Endothelial cell of umbilical vein (primary cell): ENCODE measurements at regions not wholly inside any gene's neighbourhood (a gene's known extent, or its start where the extent isn't known, plus 50 kb on each side); places are given as distances from the start of the nearest gene placed in this dataset.

Experiments
- BruUV-seq: library from RNA; stranded (reverse); fragments of 400-500 nt; replicated peaks from 2 replicates; lab custom pipeline; 2021; lab: Mats Ljungman, UMichigan
- CTCF ChIA-PET: fragments of 300-600, 350-600 bp; sonication (Branson Sonifier 250); formaldehyde crosslinking; loops from one replicate; lab custom pipeline; 2021; ENCODE audit warnings: antibody characterized with exemption, inconsistent platforms; lab: Charles Lee
- POLR2A ChIA-PET: fragments of 300-600, 350-600 bp; sonication (Branson Sonifier 250); formaldehyde crosslinking; loops from one replicate; lab custom pipeline; 2021; ENCODE audit warnings: antibody characterized with exemption, inconsistent platforms; lab: Charles Lee
- DNase-seq: peaks from one replicate; pipeline ENCODE4 v3.0.0-alpha.2; 2011; ENCODE audit warnings: low read depth, low spot score
- FAIRE-seq: peaks from 2 replicates; lab custom pipeline; 2011; peaks lifted over from hg19 to GRCh38; lab: Jason Lieb, UNC
- H2AFZ ChIP-seq: 2 replicates; pipeline ENCODE4 v1.6.0; 2012; ENCODE audit warnings: low read depth, low read length, control low read depth, inconsistent platforms
- H3K27ac ChIP-seq: 2 replicates; pipeline ENCODE4 v1.5.1; 2011; ENCODE audit warnings: low read depth, mild to moderate bottlenecking, control low read depth, low read length, moderate library complexity; ENCODE audit not compliant: insufficient read depth
- H3K27me3 ChIP-seq, 2 experiments: 2 replicates each; pipeline versions ENCODE4 v1.6.0 to v1.6.1; 2011; ENCODE audit warnings: low read length in 2 of 2, mixed read lengths in 1 of 2; ENCODE audit not compliant: control insufficient read depth in 2 of 2, insufficient read depth in 2 of 2
- H3K36me3 ChIP-seq, 2 experiments: 2 replicates in 1 of 2; 3 replicates in 1 of 2; pipeline ENCODE4 v1.5.1; 2011; ENCODE audit warnings: low read length in 2 of 2, mild to moderate bottlenecking in 1 of 2, moderate library complexity in 1 of 2; ENCODE audit not compliant: control insufficient read depth in 2 of 2, insufficient read depth in 2 of 2; ENCODE audit errors: extremely low read depth in 1 of 2
- H3K4me1 ChIP-seq: 3 replicates; pipeline ENCODE4 v1.5.1; 2011; ENCODE audit warnings: mild to moderate bottlenecking, low read length; ENCODE audit not compliant: control insufficient read depth, insufficient read depth; ENCODE audit errors: extremely low read depth
- H3K4me2 ChIP-seq: 2 replicates; pipeline ENCODE4 v1.6.1; 2011; ENCODE audit warnings: low read length, control low read depth, mixed read lengths; ENCODE audit not compliant: insufficient read depth
- H3K4me3 ChIP-seq, 3 experiments: fragments of 200-600 bp in 1 of 3; sonication (generic), shearing (Covaris generic) in 1 of 3; replicated peaks in 1 of 3; 2 replicates each; pipeline ENCODE4 v1.5.1; 2011 to 2016; ENCODE audit warnings: control low read depth in 3 of 3, low read length in 3 of 3, mild to moderate bottlenecking in 2 of 3, inconsistent platforms in 1 of 3, low read depth in 1 of 3, moderate library complexity in 1 of 3; ENCODE audit not compliant: insufficient read depth in 1 of 3
- H3K79me2 ChIP-seq: 2 replicates; pipeline ENCODE4 v1.6.0; 2012; ENCODE audit warnings: low read length, inconsistent platforms; ENCODE audit not compliant: control insufficient read depth, insufficient read depth
- H3K9ac ChIP-seq: replicated peaks from 2 replicates; pipeline ENCODE3; 2011; ENCODE audit warnings: low read length, control low read depth; ENCODE audit not compliant: insufficient read depth; ENCODE audit errors: extremely low read depth
- H3K9me1 ChIP-seq: replicated peaks from 3 replicates; pipeline ENCODE4 v1.6.0; 2011; ENCODE audit warnings: mild to moderate bottlenecking, low read length; ENCODE audit not compliant: control insufficient read depth, insufficient read depth; ENCODE audit errors: extremely low read depth
- H3K9me3 ChIP-seq: replicated peaks from 2 replicates; pipeline ENCODE4 v1.5.1; 2012; ENCODE audit warnings: low read length, inconsistent platforms; ENCODE audit not compliant: control insufficient read depth, insufficient read depth
- H4K20me1 ChIP-seq: replicated peaks from 2 replicates; pipeline ENCODE3; 2011; ENCODE audit warnings: mild to moderate bottlenecking, low read length; ENCODE audit not compliant: control insufficient read depth, insufficient read depth; ENCODE audit errors: extremely low read depth
- EZH2 ChIP-seq: IDR thresholded peaks from 2 replicates; pipeline ENCODE4 v1.6.1; 2012; ENCODE audit warnings: borderline replicate concordance, low read depth, mild to moderate bottlenecking, moderate library complexity, low read length, inconsistent platforms; ENCODE audit not compliant: severe bottlenecking
- FOS ChIP-seq: IDR thresholded peaks from 2 replicates; pipeline ENCODE4 v1.6.1; 2011; ENCODE audit warnings: mild to moderate bottlenecking, low read length, moderate library complexity, borderline replicate concordance; ENCODE audit not compliant: insufficient read depth
- GATA2 ChIP-seq: IDR thresholded peaks from 2 replicates; pipeline ENCODE4 v1.7.0; 2011; ENCODE audit warnings: low read depth, mild to moderate bottlenecking, moderate library complexity, mixed read lengths, low read length; ENCODE audit not compliant: insufficient read length, insufficient read depth
- JUN ChIP-seq: IDR thresholded peaks from 2 replicates; pipeline ENCODE4 v1.6.1; 2011; ENCODE audit warnings: borderline replicate concordance, low read depth; ENCODE audit not compliant: insufficient read length, insufficient read depth
- MYC ChIP-seq: IDR thresholded peaks from one replicate; pipeline ENCODE4 v1.6.1; 2011; ENCODE audit warnings: mild to moderate bottlenecking, low read depth, low read length
- POLR2A ChIP-seq: IDR thresholded peaks from 2 replicates; pipeline ENCODE4 v1.6.1; 2012; ENCODE audit warnings: low read depth, mild to moderate bottlenecking, control low read depth, low read length
- POLR2AphosphoS5 ChIP-seq: IDR thresholded peaks from 2 replicates; pipeline ENCODE4 v1.6.1; 2012; ENCODE audit warnings: low read depth, mild to moderate bottlenecking, control low read depth, low read length, moderate library complexity; ENCODE audit not compliant: insufficient read depth
- dilution Hi-C: fragments of 300-500 bp; cut with MboI; formaldehyde crosslinking; loops from one replicate; pipeline ENCODE4 v1.15.0; 2019; ENCODE audit warnings: low sequenced_read_pairs; ENCODE audit not compliant: extremely low pct_ligation_motif_present
- intact Hi-C: fragments of 100-400 bp; cut with micrococcal nuclease; formaldehyde crosslinking; loops from one replicate; pipeline ENCODE4 v1.10.0; 2022
- TF ChIP-seq, protein P1 (sequence below), 2 donors: IDR thresholded peaks; 1 replicate in 1 of 2; 2 replicates in 1 of 2; pipeline ENCODE4 v1.5.1; 2011; ENCODE audit warnings: low read length in 2 of 2, mild to moderate bottlenecking in 2 of 2, moderate library complexity in 2 of 2, control low read depth in 1 of 2, inconsistent platforms in 1 of 2, low read depth in 1 of 2; ENCODE audit not compliant: insufficient read depth in 1 of 2; ENCODE audit errors: extremely low read depth in 1 of 2
- TF ChIP-seq, protein P2 (sequence below): IDR thresholded peaks from 2 replicates; pipeline ENCODE4 v1.6.1; 2011; ENCODE audit not compliant: insufficient read depth, insufficient read length

DNA sequence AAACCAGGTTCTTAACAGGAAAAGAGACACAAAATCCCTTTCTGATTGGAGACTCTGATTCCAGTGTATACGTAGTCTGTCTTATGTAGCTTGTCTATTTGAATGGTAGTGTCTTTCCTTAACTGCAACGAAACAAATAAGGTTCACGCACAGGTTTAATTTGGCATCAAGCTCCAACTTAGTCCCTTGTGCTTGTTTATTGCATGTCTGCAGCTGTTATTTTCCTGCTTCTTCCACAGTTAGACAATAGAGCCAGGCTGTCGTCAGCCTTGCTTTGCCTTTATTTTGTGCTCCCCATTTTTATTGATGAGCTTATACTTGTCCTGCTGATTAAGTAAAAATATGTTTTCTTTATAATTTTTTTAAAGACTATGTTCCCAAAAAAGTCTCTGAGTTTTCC, 152.7 kb upstream of the CDIN1 start:
- dilution Hi-C loops (no loop called here), intact Hi-C loops (no loop called here)
- FAIRE-seq (no peak), DNase-seq (no peak)
- Histone ChIP-seq H3K27me3 (no peaks in the 10 kb centered on the region), H3K9ac (no peak overlapping the region), H3K9me3 (no peaks in the 10 kb centered on the region), H3K79me2 (no peaks in the 10 kb centered on the region), H3K27ac (no peak overlapping the region), H2AFZ (no peak overlapping the region), H3K4me1 (peaks cover 15% of the 10 kb centered on the region), H3K4me2 (no peak overlapping the region), H3K36me3 (no peaks in the 10 kb centered on the region), H3K4me3 (no peak overlapping the region), H3K9me1 (no peaks in the 10 kb centered on the region), H4K20me1 (no peaks in the 10 kb centered on the region)
- POLR2A ChIA-PET = no interaction called here
- CTCF ChIA-PET = interaction anchor here (1.0 to 1.5 kb wide), 4 partner anchors 11 to 19 kb away, joined by 3 to 4 read pairs (median 3); no protein-coding TSS in a partner anchor
- no TSS peak for BruUV-seq
- TF ChIP-seq EZH2 (no peak), JUN (no peak), POLR2AphosphoS5 (no peak), FOS (no peak), POLR2A (no peak), MYC (no peak), GATA2 (no peak)
- TF ChIP-seq, protein P1, sequence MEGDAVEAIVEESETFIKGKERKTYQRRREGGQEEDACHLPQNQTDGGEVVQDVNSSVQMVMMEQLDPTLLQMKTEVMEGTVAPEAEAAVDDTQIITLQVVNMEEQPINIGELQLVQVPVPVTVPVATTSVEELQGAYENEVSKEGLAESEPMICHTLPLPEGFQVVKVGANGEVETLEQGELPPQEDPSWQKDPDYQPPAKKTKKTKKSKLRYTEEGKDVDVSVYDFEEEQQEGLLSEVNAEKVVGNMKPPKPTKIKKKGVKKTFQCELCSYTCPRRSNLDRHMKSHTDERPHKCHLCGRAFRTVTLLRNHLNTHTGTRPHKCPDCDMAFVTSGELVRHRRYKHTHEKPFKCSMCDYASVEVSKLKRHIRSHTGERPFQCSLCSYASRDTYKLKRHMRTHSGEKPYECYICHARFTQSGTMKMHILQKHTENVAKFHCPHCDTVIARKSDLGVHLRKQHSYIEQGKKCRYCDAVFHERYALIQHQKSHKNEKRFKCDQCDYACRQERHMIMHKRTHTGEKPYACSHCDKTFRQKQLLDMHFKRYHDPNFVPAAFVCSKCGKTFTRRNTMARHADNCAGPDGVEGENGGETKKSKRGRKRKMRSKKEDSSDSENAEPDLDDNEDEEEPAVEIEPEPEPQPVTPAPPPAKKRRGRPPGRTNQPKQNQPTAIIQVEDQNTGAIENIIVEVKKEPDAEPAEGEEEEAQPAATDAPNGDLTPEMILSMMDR (IDR thresholded peaks at IDR 0.05; ENCODE audit: extremely low read depth in 1 of 2, insufficient read depth in 1 of 2, low read depth in 1 of 2, low read length in 2 of 2) = no peak
- TF ChIP-seq, protein P2, sequence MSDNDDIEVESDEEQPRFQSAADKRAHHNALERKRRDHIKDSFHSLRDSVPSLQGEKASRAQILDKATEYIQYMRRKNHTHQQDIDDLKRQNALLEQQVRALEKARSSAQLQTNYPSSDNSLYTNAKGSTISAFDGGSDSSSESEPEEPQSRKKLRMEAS = no peak
